ENCODE measurements at regions not wholly inside any gene's neighbourhood (a gene's known extent, or its start where the extent isn't known, plus 50 kb on each side); places are given as distances from the start of the nearest gene placed in this dataset.

- DNase-seq = no peak
Measured at GRCh38 chr17:69854225-69854780, 220.7 kb upstream of the KCNJ16 start.

- no peak for DNase-seq
Measured at GRCh38 chr17:69856946-69857345, 218.1 kb upstream of the KCNJ16 start.

- no peak for DNase-seq
Measured at GRCh38 chr17:69857412-69857835, 217.6 kb upstream of the KCNJ16 start.

- no peak for DNase-seq
Measured at GRCh38 chr17:69858460-69858859, 216.6 kb upstream of the KCNJ16 start.

- no peak for DNase-seq
Measured at GRCh38 chr17:69860142-69860680, 214.8 kb upstream of the KCNJ16 start.

- DNase-seq = no peak
Measured at GRCh38 chr17:69864462-69864861, 210.6 kb upstream of the KCNJ16 start.

GRCh38 chr17:69869667-69870066, 205.4 kb upstream of the KCNJ16 start:
- no peak for DNase-seq

- no peak for DNase-seq
Measured at GRCh38 chr17:69870091-69870530, 204.9 kb upstream of the KCNJ16 start.

- no peak for DNase-seq
Measured at GRCh38 chr17:69870751-69871199, 204.2 kb upstream of the KCNJ16 start.

GRCh38 chr17:69871318-69871717, 203.7 kb upstream of the KCNJ16 start:
- no peak for DNase-seq

- no peak for DNase-seq
Measured at GRCh38 chr17:69872675-69873262, 202.3 kb upstream of the KCNJ16 start.

- DNase-seq = no peak
Measured at GRCh38 chr17:69874175-69874670, 200.8 kb upstream of the KCNJ16 start.

GRCh38 chr17:69876757-69877156, 198.3 kb upstream of the KCNJ16 start:
- DNase-seq = no peak

- DNase-seq = no peak
Measured at GRCh38 chr17:69878661-69879060, 196.4 kb upstream of the KCNJ16 start.

- DNase-seq = no peak
Measured at GRCh38 chr17:69879576-69879975, 195.4 kb upstream of the KCNJ16 start.

- no peak for DNase-seq
Measured at GRCh38 chr17:69880591-69881112, 194.4 kb upstream of the KCNJ16 start.

- no peak for DNase-seq
Measured at GRCh38 chr17:69882281-69882680, 192.7 kb upstream of the KCNJ16 start.

GRCh38 chr17:69883120-69883519, 191.9 kb upstream of the KCNJ16 start:
- DNase-seq = no peak

GRCh38 chr17:69884356-69884755, 190.7 kb upstream of the KCNJ16 start:
- DNase-seq = no peak

GRCh38 chr17:69884846-69885245, 190.2 kb upstream of the KCNJ16 start:
- DNase-seq = no peak

GRCh38 chr17:69898601-69899000, 176.4 kb upstream of the KCNJ16 start:
- DNase-seq = no peak

GRCh38 chr17:69900101-69900500, 174.9 kb upstream of the KCNJ16 start:
- no peak for DNase-seq

GRCh38 chr17:69900829-69901228, 174.2 kb upstream of the KCNJ16 start:
- no peak for DNase-seq

- no peak for DNase-seq
Measured at GRCh38 chr17:69906306-69906705, 168.7 kb upstream of the KCNJ16 start.
